ENCODE measurements at regions not wholly inside any gene's neighbourhood (a gene's known extent, or its start where the extent isn't known, plus 50 kb on each side); places are given as distances from the start of the nearest gene placed in this dataset.

DNA sequence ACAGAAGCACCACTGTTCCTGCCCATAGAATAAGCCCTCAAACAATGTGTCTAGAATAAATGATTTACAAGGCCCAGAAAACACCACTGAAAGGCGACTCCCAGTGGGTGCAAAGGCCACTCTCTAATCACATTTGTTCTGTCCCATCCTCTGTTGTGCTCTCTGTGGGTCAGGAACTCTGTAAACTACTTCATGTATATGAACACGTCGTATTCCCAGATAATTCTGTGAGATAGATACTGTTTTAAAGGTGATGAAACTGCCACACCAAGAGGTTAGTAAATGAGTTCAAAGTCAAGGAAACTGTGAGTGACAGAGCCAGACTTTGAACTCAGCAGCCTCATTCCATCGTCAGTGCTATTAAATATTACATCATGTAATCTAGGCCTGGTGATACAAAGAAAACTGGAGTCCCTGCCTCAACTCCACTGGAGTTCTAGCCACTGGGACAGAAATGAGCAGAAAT is 269.7 kb upstream of the DCC start:
- no peak overlapping the region for H3K4me3 ChIP-seq (ENCODE audit: low read depth, low read length, poor library complexity, severe bottlenecking)
- no peaks in the 10 kb centered on the region for H3K36me3 ChIP-seq (ENCODE audit: insufficient read depth, low read length, poor library complexity, severe bottlenecking)
- H3K27me3 ChIP-seq (replicated peaks; ENCODE audit: insufficient read depth, low read depth, low read length, poor library complexity), result no peaks in the 10 kb centered on the region
- H3K9me3 ChIP-seq (ENCODE audit: low read depth, low read length, poor library complexity, severe bottlenecking), result peaks cover 5% of the 10 kb centered on the region
- DNase-seq (ENCODE audit: low spot score), result no peak
- no peaks in the 10 kb centered on the region for H3K4me1 ChIP-seq (ENCODE audit: insufficient read depth, low read length, poor library complexity, severe bottlenecking)
- ChIA-PET POLR2A (ENCODE audit: low non-redundant PET) (no interaction called here), CTCF (no interaction called here)
- no peak for TF ChIP-seq EZH2 (IDR thresholded peaks at IDR 0.05; ENCODE audit: borderline replicate concordance, low read depth, low read length, poor library complexity, severe bottlenecking)
- TF ChIP-seq, protein P1, sequence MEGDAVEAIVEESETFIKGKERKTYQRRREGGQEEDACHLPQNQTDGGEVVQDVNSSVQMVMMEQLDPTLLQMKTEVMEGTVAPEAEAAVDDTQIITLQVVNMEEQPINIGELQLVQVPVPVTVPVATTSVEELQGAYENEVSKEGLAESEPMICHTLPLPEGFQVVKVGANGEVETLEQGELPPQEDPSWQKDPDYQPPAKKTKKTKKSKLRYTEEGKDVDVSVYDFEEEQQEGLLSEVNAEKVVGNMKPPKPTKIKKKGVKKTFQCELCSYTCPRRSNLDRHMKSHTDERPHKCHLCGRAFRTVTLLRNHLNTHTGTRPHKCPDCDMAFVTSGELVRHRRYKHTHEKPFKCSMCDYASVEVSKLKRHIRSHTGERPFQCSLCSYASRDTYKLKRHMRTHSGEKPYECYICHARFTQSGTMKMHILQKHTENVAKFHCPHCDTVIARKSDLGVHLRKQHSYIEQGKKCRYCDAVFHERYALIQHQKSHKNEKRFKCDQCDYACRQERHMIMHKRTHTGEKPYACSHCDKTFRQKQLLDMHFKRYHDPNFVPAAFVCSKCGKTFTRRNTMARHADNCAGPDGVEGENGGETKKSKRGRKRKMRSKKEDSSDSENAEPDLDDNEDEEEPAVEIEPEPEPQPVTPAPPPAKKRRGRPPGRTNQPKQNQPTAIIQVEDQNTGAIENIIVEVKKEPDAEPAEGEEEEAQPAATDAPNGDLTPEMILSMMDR (conservative IDR thresholded peaks at IDR 0.05; ENCODE audit: low read depth, low read length), result no peak
- intact Hi-C loops (cut with micrococcal nuclease; ENCODE audit: unreplicated experiment), result no loop called here
- no TSS peak for BruUV-seq (replicated peaks)
- no peak overlapping the region for H3K27ac ChIP-seq (ENCODE audit: low read depth, low read length, poor library complexity, severe bottlenecking)

GRCh38 chr18:52077251-52077983 is 262.6 kb upstream of the DCC start:
- H3K9me3 ChIP-seq (ENCODE audit: low read depth, low read length, poor library complexity, severe bottlenecking), result no peaks in the 10 kb centered on the region
- H3K4me1 ChIP-seq (ENCODE audit: insufficient read depth, low read length, poor library complexity, severe bottlenecking), result no peaks in the 10 kb centered on the region
- no peaks in the 10 kb centered on the region for H3K36me3 ChIP-seq (ENCODE audit: insufficient read depth, low read length, poor library complexity, severe bottlenecking)
- intact Hi-C loops (cut with micrococcal nuclease; ENCODE audit: unreplicated experiment), result no loop called here
- BruUV-seq (replicated peaks), result no TSS peak
- DNase-seq (ENCODE audit: low spot score), result no peak
- H3K4me3 ChIP-seq (ENCODE audit: low read depth, low read length, poor library complexity, severe bottlenecking), result no peak overlapping the region
- TF ChIP-seq EZH2 (IDR thresholded peaks at IDR 0.05; ENCODE audit: borderline replicate concordance, low read depth, low read length, poor library complexity, severe bottlenecking), result no peak
- TF ChIP-seq, protein P1 (conservative IDR thresholded peaks at IDR 0.05; ENCODE audit: low read depth, low read length), result no peak
- H3K27ac ChIP-seq (ENCODE audit: low read depth, low read length, poor library complexity, severe bottlenecking), result no peak overlapping the region
- ChIA-PET CTCF (no interaction called here), POLR2A (ENCODE audit: low non-redundant PET) (no interaction called here)
- no peaks in the 10 kb centered on the region for H3K27me3 ChIP-seq (replicated peaks; ENCODE audit: insufficient read depth, low read depth, low read length, poor library complexity)

DNA sequence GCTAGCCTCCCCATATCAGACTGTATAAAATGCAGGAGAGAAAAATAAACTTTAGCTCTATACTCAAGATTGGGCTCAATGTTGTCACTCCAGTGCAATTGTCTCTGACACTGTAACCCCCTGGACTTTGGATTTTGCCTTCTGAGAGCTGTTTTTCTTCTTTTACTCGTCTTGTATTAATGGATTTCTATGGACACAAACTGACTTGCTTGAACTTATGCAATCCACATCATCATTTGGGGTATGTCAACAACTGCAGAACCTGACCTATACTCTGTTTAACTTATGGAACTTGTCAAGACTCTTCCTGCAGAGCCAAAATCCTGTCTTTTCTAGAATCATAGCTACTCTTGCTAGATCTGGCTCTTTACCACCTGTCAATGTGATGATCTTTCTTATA is 257.8 kb upstream of the DCC start:
- BruUV-seq (replicated peaks), result no TSS peak
- CTCF ChIA-PET, result no interaction called here
- H3K27me3 ChIP-seq (replicated peaks; ENCODE audit: insufficient read depth, low read depth, low read length, poor library complexity), result no peaks in the 10 kb centered on the region

More for the DNA sequence above, 257.8 kb upstream of the DCC start:
- Histone ChIP-seq H3K27ac (ENCODE audit: low read depth, low read length, poor library complexity, severe bottlenecking) (no peak overlapping the region), H3K9me3 (ENCODE audit: low read depth, low read length, poor library complexity, severe bottlenecking) (no peaks in the 10 kb centered on the region), H3K4me1 (ENCODE audit: insufficient read depth, low read length, poor library complexity, severe bottlenecking) (no peaks in the 10 kb centered on the region), H3K36me3 (ENCODE audit: insufficient read depth, low read length, poor library complexity, severe bottlenecking) (no peaks in the 10 kb centered on the region), H3K4me3 (ENCODE audit: low read depth, low read length, poor library complexity, severe bottlenecking) (no peak overlapping the region)
- POLR2A ChIA-PET (ENCODE audit: low non-redundant PET), result no interaction called here
- DNase-seq (ENCODE audit: low spot score), result no peak
- intact Hi-C loops (cut with micrococcal nuclease; ENCODE audit: unreplicated experiment), result no loop called here
- no peak for TF ChIP-seq EZH2 (IDR thresholded peaks at IDR 0.05; ENCODE audit: borderline replicate concordance, low read depth, low read length, poor library complexity, severe bottlenecking)
- TF ChIP-seq, protein P1 (conservative IDR thresholded peaks at IDR 0.05; ENCODE audit: low read depth, low read length), result no peak

Measured in A673 (cell line).